Peyer's patch (tissue), 4 donors: ENCODE measurements at regions not wholly inside any gene's neighbourhood (a gene's known extent, or its start where the extent isn't known, plus 50 kb on each side); places are given as distances from the start of the nearest gene placed in this dataset.

Experiments used
- CTCF ChIP-seq, 6 experiments: fragments of 450-650 bp in 4 of 6; fragments of 200-600 bp in 2 of 6; sonication (generic) in 1 of 6; IDR thresholded peaks; one replicate each; pipeline ENCODE4 v1.5.1; 2017 to 2019; ENCODE audit warnings: antibody characterized with exemption in 6 of 6, mild to moderate bottlenecking in 3 of 6, moderate library complexity in 1 of 6
- POLR2A ChIP-seq, 2 donors: fragments of 450-650 bp; IDR thresholded peaks; one replicate each; pipeline ENCODE4 v1.5.1; 2017; ENCODE audit warnings: antibody characterized with exemption in 2 of 2, mild to moderate bottlenecking in 2 of 2, moderate library complexity in 2 of 2

- TF ChIP-seq CTCF (IDR thresholded peaks at IDR 0.05) (no peak), POLR2A (IDR thresholded peaks at IDR 0.05) (no peak)
These were observed 50.3 kb upstream of the MYEOV start for GRCh38 chr11:69243496-69244200.
